K562 (cell line): ENCODE measurements at regions not wholly inside any gene's neighbourhood (a gene's known extent, or its start where the extent isn't known, plus 50 kb on each side); places are given as distances from the start of the nearest gene placed in this dataset.

Experiments
- HNRNPLL ChIP-seq: fragments of 200-400 bp; formaldehyde crosslinking; IDR thresholded peaks from 2 replicates; pipeline ENCODE4 v1.6.1; 2017; ENCODE audit warnings: low read length, low read depth, mild to moderate bottlenecking; ENCODE audit not compliant: poor library complexity, severe bottlenecking
- KAT2B ChIP-seq: IDR thresholded peaks from one replicate; pipeline ENCODE4 v1.6.1; 2012; ENCODE audit warnings: low read depth, mild to moderate bottlenecking, control low read depth, inconsistent platforms, low read length, moderate library complexity
- KLF1 ChIP-seq: fragments of 450-650 bp; IDR thresholded peaks from 2 replicates; pipeline ENCODE4 v1.6.1; 2016; ENCODE audit warnings: missing genetic modification characterization, missing compliant biosample characterization
- PCBP1 ChIP-seq: fragments of 200-400 bp; formaldehyde crosslinking; IDR thresholded peaks from 2 replicates; pipeline ENCODE4 v1.6.1; 2018; ENCODE audit warnings: mild to moderate bottlenecking, low read depth, low read length; ENCODE audit not compliant: poor library complexity, severe bottlenecking
- PURB ChIP-seq: sonication (generic); formaldehyde crosslinking; IDR thresholded peaks from 2 replicates; pipeline ENCODE4 v1.9.0; 2021; ENCODE audit warnings: low read depth, mild to moderate bottlenecking, missing genetic modification reagents
- RBM39 ChIP-seq: fragments of 200-400 bp; formaldehyde crosslinking; optimal IDR thresholded peaks from 2 replicates; pipeline ENCODE3; 2018; ENCODE audit warnings: low read depth, low read length
- SUPT5H ChIP-seq: fragments of 450-650 bp; IDR thresholded peaks from 2 replicates; pipeline ENCODE4 v1.6.1; 2016
- ZNF395 ChIP-seq: fragments of 200-800 bp; sonication (Bioruptor generic); IDR thresholded peaks from 2 replicates; pipeline ENCODE4 v1.6.1; 2017; ENCODE audit warnings: missing genetic modification characterization, missing compliant biosample characterization
- TF ChIP-seq, protein P1 (sequence below): sonication (generic); IDR thresholded peaks from 2 replicates; pipeline ENCODE4 v1.6.1; 2016

- TF ChIP-seq PCBP1 (no peak), SUPT5H (no peak), RBM39 (no peak), ZNF395 (CRISPR knock-in tag) (no peak), HNRNPLL (no peak), KAT2B (no peak), KLF1 (tag) (no peak), PURB (CRISPR knock-in tag) (no peak)
- TF ChIP-seq, protein P1, sequence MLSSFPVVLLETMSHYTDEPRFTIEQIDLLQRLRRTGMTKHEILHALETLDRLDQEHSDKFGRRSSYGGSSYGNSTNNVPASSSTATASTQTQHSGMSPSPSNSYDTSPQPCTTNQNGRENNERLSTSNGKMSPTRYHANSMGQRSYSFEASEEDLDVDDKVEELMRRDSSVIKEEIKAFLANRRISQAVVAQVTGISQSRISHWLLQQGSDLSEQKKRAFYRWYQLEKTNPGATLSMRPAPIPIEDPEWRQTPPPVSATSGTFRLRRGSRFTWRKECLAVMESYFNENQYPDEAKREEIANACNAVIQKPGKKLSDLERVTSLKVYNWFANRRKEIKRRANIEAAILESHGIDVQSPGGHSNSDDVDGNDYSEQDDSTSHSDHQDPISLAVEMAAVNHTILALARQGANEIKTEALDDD = no peak
These were observed 194.6 kb downstream of the CDH26 start (continued) for GRCh38 chr20:60152792-60153191.
